Prostate gland (tissue), 2 donors: ENCODE measurements at regions not wholly inside any gene's neighbourhood (a gene's known extent, or its start where the extent isn't known, plus 50 kb on each side); places are given as distances from the start of the nearest gene placed in this dataset.

ENCODE experiments used
- CTCF ChIP-seq, 4 experiments: fragments of 200-600 bp in 2 of 4; fragments of 450-650 bp in 2 of 4; sonication (generic) in 2 of 4; IDR thresholded peaks; 1 replicate in 3 of 4; 2 replicates in 1 of 4; pipeline ENCODE4 v1.5.1; 2016 to 2019; ENCODE audit warnings: antibody characterized with exemption in 4 of 4, mild to moderate bottlenecking in 2 of 4, moderate library complexity in 2 of 4
- POLR2A ChIP-seq: fragments of 450-650 bp; IDR thresholded peaks from one replicate; pipeline ENCODE4 v1.6.1; 2016; ENCODE audit warnings: antibody characterized with exemption, mild to moderate bottlenecking
- POLR2AphosphoS5 ChIP-seq: sonication (generic); formaldehyde crosslinking; IDR thresholded peaks from one replicate; pipeline ENCODE4 v1.6.1; 2017; ENCODE audit warnings: antibody characterized with exemption

GRCh38 chr17:68100000-68100641 is 64.6 kb downstream of the KPNA2 start:
- no peak for TF ChIP-seq CTCF (IDR thresholded peaks at IDR 0.05)
- TF ChIP-seq POLR2A: no peak
- TF ChIP-seq POLR2AphosphoS5: no peak
